ENCODE measurements at regions not wholly inside any gene's neighbourhood (a gene's known extent, or its start where the extent isn't known, plus 50 kb on each side); places are given as distances from the start of the nearest gene placed in this dataset.

DNA sequence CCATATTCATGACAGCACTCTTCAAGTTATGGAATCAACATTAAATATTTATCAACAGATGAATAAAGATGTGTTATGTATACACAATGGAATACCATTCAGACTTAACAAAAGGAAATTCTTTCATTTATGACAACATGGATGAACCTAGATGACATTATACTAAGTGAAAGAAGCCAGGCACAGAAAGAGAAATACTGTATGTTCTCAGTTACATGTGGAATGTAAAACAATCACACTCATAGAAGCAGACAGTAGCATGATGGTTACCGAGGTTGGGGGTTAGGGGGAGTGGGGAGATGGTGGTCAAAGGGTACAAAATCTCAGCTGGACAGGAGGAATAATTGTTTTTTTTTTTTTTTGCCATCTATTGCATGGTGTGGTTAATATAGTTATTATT lies 431.9 kb downstream of the DMAC1 start:
- TF ChIP-seq GATA2 (IDR thresholded peaks at IDR 0.05; ENCODE audit: low read depth, low read length) (no peak), GATA3 (IDR thresholded peaks at IDR 0.05; ENCODE audit: low read depth, low read length) (no peak)

Data from SH-SY5Y (cell line).